SU-DHL-6 (cell line): ENCODE measurements at regions not wholly inside any gene's neighbourhood (a gene's known extent, or its start where the extent isn't known, plus 50 kb on each side); places are given as distances from the start of the nearest gene placed in this dataset.
A peak's percentile ranks its signal among the peaks of the same experiment; 100 is the strongest.

Source experiments
- H2AFZ ChIP-seq: fragments of 200-600 bp; sonication (generic); 2 replicates; pipeline ENCODE4 v1.6.1; 2014; ENCODE audit warnings: low read depth, mild to moderate bottlenecking, moderate library complexity, mixed read lengths, antibody characterized with exemption, low read length; ENCODE audit not compliant: severe bottlenecking
- H3F3A ChIP-seq: fragments of 200-600 bp; shearing (Covaris generic); 2 replicates; pipeline ENCODE4 v1.6.0; 2016; ENCODE audit warnings: antibody characterized with exemption, mild to moderate bottlenecking; ENCODE audit not compliant: insufficient read depth
- H3K27ac ChIP-seq: fragments of 200-600 bp; sonication (generic); 2 replicates; pipeline ENCODE4 v1.5.1; 2016; ENCODE audit warnings: low read depth, mild to moderate bottlenecking, low read length, moderate library complexity, mixed read lengths
- H3K27me3 ChIP-seq: fragments of 200-600 bp; sonication (generic), shearing (Covaris generic); 2 replicates; pipeline ENCODE4 v1.6.0; 2014; ENCODE audit warnings: mild to moderate bottlenecking, low read length
- H3K36me3 ChIP-seq: fragments of 200-600 bp; sonication (generic); 2 replicates; pipeline ENCODE4 v1.6.1; 2014; ENCODE audit warnings: mild to moderate bottlenecking, low read length, mixed read lengths
- H3K4me2 ChIP-seq: fragments of 300-600, 200-600 bp; shearing (Covaris generic), sonication (generic); 2 replicates; pipeline ENCODE4 v1.6.0; 2014; ENCODE audit warnings: low read length, low read depth, mild to moderate bottlenecking; ENCODE audit not compliant: poor library complexity, severe bottlenecking
- H3K4me3 ChIP-seq: fragments of 200-600 bp; sonication (generic); 2 replicates; pipeline ENCODE4 v1.5.1; 2014; ENCODE audit warnings: antibody characterized with exemption, low read length, mild to moderate bottlenecking, mixed read lengths; ENCODE audit not compliant: insufficient read depth, poor library complexity, severe bottlenecking
- H3K79me2 ChIP-seq: fragments of 200-600 bp; sonication (generic); 2 replicates; pipeline ENCODE4 v1.6.1; 2014; ENCODE audit warnings: mild to moderate bottlenecking, low read length, moderate library complexity; ENCODE audit not compliant: insufficient read depth
- H3K9ac ChIP-seq: fragments of 200-600 bp; sonication (generic); 2 replicates; pipeline ENCODE4 v1.7.0; 2014; ENCODE audit warnings: mild to moderate bottlenecking, low read length
- H3K9me2 ChIP-seq: fragments of 200-600 bp; sonication (generic); replicated peaks from 2 replicates; pipeline ENCODE4 v1.6.1; 2014; ENCODE audit warnings: low read length; ENCODE audit not compliant: insufficient read depth
- H3K9me3 ChIP-seq: fragments of 200-600 bp; sonication (generic); 2 replicates; pipeline ENCODE4 v1.6.1; 2014; ENCODE audit warnings: low read length, mixed read lengths; ENCODE audit not compliant: insufficient read depth
- H4K20me1 ChIP-seq: fragments of 200-600 bp; sonication (generic); 2 replicates; pipeline ENCODE4 v1.6.1; 2014; ENCODE audit warnings: low read depth, mild to moderate bottlenecking, antibody characterized with exemption, low read length, moderate library complexity, mixed read lengths
- CTCF ChIP-seq: fragments of 200-600 bp; sonication (generic); IDR thresholded peaks from one replicate; pipeline ENCODE4 v1.5.1; 2017; ENCODE audit warnings: antibody characterized with exemption, mild to moderate bottlenecking, low read length, moderate library complexity; ENCODE audit not compliant: insufficient read depth, poor library complexity, severe bottlenecking
- EZH2phosphoT487 ChIP-seq: fragments of 200-600 bp; sonication (generic), shearing (Covaris generic); conservative IDR thresholded peaks from 2 replicates; pipeline ENCODE4 v1.6.1; 2018; ENCODE audit warnings: mild to moderate bottlenecking, antibody characterized with exemption, low read length, moderate library complexity, mixed read lengths

- H2AFZ ChIP-seq = peak overlapping the region; percentile 86
- no peaks in the 10 kb centered on the region for H3K27me3 ChIP-seq
- no peaks in the 10 kb centered on the region for H4K20me1 ChIP-seq
- no peak overlapping the region for H3K4me3 ChIP-seq
- peaks cover 19% of the 10 kb centered on the region; the same call in 1 of the 2 replicates for H3K9me3 ChIP-seq
- H3K36me3 ChIP-seq = no peaks in the 10 kb centered on the region
- H3K9me2 ChIP-seq = no peaks in the 10 kb centered on the region
- TF ChIP-seq EZH2phosphoT487 (no peak), CTCF (peak; percentile 71)
- peak overlapping the region; percentile 21; the same call in 1 of the 2 replicates for H3K9ac ChIP-seq
- H3K27ac ChIP-seq = peak overlapping the region; percentile 37; the same call in 1 of the 2 replicates
- peak overlapping the region; percentile 24 for H3K4me2 ChIP-seq
- H3K79me2 ChIP-seq = no peaks in the 10 kb centered on the region
- no peaks in the 10 kb centered on the region for H3F3A ChIP-seq
These were observed 1929.9 kb upstream of the SEL1L start for GRCh38 chr14:83463500-83464098.

GRCh38 chr14:83467811-83468210 lies 1934.2 kb upstream of the SEL1L start:
- H2AFZ ChIP-seq = no peak overlapping the region
- no peak for TF ChIP-seq CTCF
- H3K36me3 ChIP-seq = no peaks in the 10 kb centered on the region
- H3F3A ChIP-seq = no peaks in the 10 kb centered on the region
- no peaks in the 10 kb centered on the region for H3K79me2 ChIP-seq
- H3K9me3 ChIP-seq = no peaks in the 10 kb centered on the region
- H4K20me1 ChIP-seq = no peaks in the 10 kb centered on the region
- no peak overlapping the region for H3K27ac ChIP-seq
- H3K9ac ChIP-seq = no peak overlapping the region
- no peak overlapping the region for H3K4me3 ChIP-seq
- H3K27me3 ChIP-seq = no peaks in the 10 kb centered on the region
- no peaks in the 10 kb centered on the region for H3K9me2 ChIP-seq
- H3K4me2 ChIP-seq = no peak overlapping the region

DNA sequence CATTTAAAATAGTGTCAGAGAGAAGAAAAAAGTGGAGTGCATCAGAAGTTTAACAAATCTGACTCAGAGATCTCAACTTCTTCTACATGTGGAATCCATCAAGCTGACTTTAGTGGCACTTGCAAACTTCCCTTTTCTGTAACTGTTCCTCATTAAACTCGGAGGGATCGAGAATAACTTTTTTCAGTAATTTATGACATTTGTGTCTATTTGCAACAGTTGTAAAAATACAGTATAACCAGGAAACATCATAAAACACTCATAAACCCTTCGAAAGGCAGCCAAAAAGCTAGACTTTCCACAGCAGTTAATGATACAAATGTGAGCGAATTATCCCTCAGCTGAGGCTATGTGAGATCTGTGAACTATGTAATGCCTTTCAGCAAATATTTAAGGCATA lies 1936.8 kb upstream of the SEL1L start:
- no peak for TF ChIP-seq CTCF
- no peak for TF ChIP-seq EZH2phosphoT487
- no peak overlapping the region for H3K27ac ChIP-seq
- no peak overlapping the region for H3K4me2 ChIP-seq
- no peak overlapping the region for H3K4me3 ChIP-seq
- no peaks in the 10 kb centered on the region for H3K79me2 ChIP-seq
- no peaks in the 10 kb centered on the region for H3K9me2 ChIP-seq
- no peaks in the 10 kb centered on the region for H4K20me1 ChIP-seq
- H3K36me3 ChIP-seq = no peaks in the 10 kb centered on the region
- H2AFZ ChIP-seq = no peak overlapping the region
- H3K9me3 ChIP-seq = no peaks in the 10 kb centered on the region
- H3F3A ChIP-seq = no peaks in the 10 kb centered on the region
- H3K9ac ChIP-seq = no peak overlapping the region
- no peaks in the 10 kb centered on the region for H3K27me3 ChIP-seq
